HG02623 (cell line): ENCODE measurements at regions not wholly inside any gene's neighbourhood (a gene's known extent, or its start where the extent isn't known, plus 50 kb on each side); places are given as distances from the start of the nearest gene placed in this dataset.

Experiments
- ATAC-seq: cut with Tn5 transposase; IDR thresholded peaks from one replicate; pipeline ENCODE4 v1.9.1; 2021; ENCODE audit warnings: moderate library complexity; ENCODE audit not compliant: unreplicated experiment

GRCh38 chr10:128520211-128520815 is 394.1 kb upstream of the MKI67 start:
- ATAC-seq, result no peak

- no peak for ATAC-seq
Observed at GRCh38 chr10:128522551-128523308, 396.5 kb upstream of the MKI67 start.

- no peak for ATAC-seq
Observed at GRCh38 chr10:128525444-128525843, 399.2 kb upstream of the MKI67 start.

- no peak for ATAC-seq
Observed at GRCh38 chr10:128525936-128526335, 399.7 kb upstream of the MKI67 start.

GRCh38 chr10:128526791-128527375 is 400.7 kb upstream of the MKI67 start:
- ATAC-seq, result no peak

GRCh38 chr10:128527711-128528110 is 401.5 kb upstream of the MKI67 start:
- no peak for ATAC-seq

- no peak for ATAC-seq
Observed at GRCh38 chr10:128528167-128528566, 401.9 kb upstream of the MKI67 start.

GRCh38 chr10:128528781-128529180 is 402.6 kb upstream of the MKI67 start:
- ATAC-seq, result no peak

- no peak for ATAC-seq
Observed at GRCh38 chr10:128529225-128529624, 403.0 kb upstream of the MKI67 start.

- no peak for ATAC-seq
Observed at GRCh38 chr10:128530301-128530700, 404.1 kb upstream of the MKI67 start.

- ATAC-seq, result no peak
Observed at GRCh38 chr10:128530946-128531345, 404.7 kb upstream of the MKI67 start.

- ATAC-seq, result no peak
Observed at GRCh38 chr10:128534686-128535085, 408.5 kb upstream of the MKI67 start.

GRCh38 chr10:128536259-128536658 is 410.0 kb upstream of the MKI67 start:
- ATAC-seq, result no peak

- no peak for ATAC-seq
Observed at GRCh38 chr10:128537834-128538330, 411.7 kb upstream of the MKI67 start.

- ATAC-seq, result no peak
Observed at GRCh38 chr10:128538671-128539070, 412.4 kb upstream of the MKI67 start.

- no peak for ATAC-seq
Observed at GRCh38 chr10:128539510-128540127, 413.4 kb upstream of the MKI67 start.

GRCh38 chr10:128540128-128540762 is 414.0 kb upstream of the MKI67 start:
- no peak for ATAC-seq

- ATAC-seq, result no peak
Observed at GRCh38 chr10:128540781-128541761, 414.8 kb upstream of the MKI67 start.

GRCh38 chr10:128541926-128542475 is 415.8 kb upstream of the MKI67 start:
- no peak for ATAC-seq

GRCh38 chr10:128542659-128543058 is 416.4 kb upstream of the MKI67 start:
- no peak for ATAC-seq
